ENCODE measurements at regions not wholly inside any gene's neighbourhood (a gene's known extent, or its start where the extent isn't known, plus 50 kb on each side); places are given as distances from the start of the nearest gene placed in this dataset.

DNA sequence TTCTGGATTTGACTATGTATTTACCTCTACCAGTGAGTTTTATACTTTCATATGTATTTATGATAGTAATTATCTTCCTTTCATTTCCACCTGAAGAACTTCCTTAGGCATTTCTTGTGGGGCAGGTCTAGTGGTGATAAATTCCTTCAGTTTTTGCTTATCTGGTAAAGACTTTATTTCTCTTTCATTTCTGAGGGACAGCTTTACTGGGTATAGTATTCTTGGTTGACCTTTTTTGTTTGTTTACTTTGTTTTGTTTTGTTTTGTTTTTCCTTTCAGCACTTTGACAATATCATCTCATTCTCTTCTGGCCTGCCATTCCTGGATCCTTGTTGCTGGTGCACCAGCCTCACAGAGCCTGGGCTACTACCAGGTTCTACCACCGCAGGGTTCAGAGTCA lies 53.9 kb upstream of the NFKBIA start:
- TF ChIP-seq CTCF (IDR thresholded peaks at IDR 0.05 in 2 of 3, conservative IDR thresholded peaks at IDR 0.05 in 1 of 3; ENCODE audit: control insufficient read depth in 2 of 3, extremely low read depth in 1 of 3, insufficient read depth in 1 of 3, low read depth in 3 of 3, low read length in 3 of 3): no peak
- TF ChIP-seq CBX5 (IDR thresholded peaks at IDR 0.05; ENCODE audit: low read depth): no peak

Data from GM12878 (cell line).